Cardiac septum (tissue), 1 donor: ENCODE measurements at regions not wholly inside any gene's neighbourhood (a gene's known extent, or its start where the extent isn't known, plus 50 kb on each side); places are given as distances from the start of the nearest gene placed in this dataset.
"Not testable (repeated sequence)": the region's sequence is repeated elsewhere in the genome, so short reads cannot be mapped to it uniquely, and the experiment has no call there.

ENCODE experiments used
- DNase-seq: peaks from one replicate; pipeline ENCODE4 v3.0.0-alpha.2; 2020; ENCODE audit warnings: low spot score
- intact Hi-C: fragments of 100-400 bp; cut with DNase I; formaldehyde crosslinking; loops from one replicate; pipeline ENCODE4 v1.14.0; 2022
- donor health status: DM: no; HTN: no; CAD: no.

DNA sequence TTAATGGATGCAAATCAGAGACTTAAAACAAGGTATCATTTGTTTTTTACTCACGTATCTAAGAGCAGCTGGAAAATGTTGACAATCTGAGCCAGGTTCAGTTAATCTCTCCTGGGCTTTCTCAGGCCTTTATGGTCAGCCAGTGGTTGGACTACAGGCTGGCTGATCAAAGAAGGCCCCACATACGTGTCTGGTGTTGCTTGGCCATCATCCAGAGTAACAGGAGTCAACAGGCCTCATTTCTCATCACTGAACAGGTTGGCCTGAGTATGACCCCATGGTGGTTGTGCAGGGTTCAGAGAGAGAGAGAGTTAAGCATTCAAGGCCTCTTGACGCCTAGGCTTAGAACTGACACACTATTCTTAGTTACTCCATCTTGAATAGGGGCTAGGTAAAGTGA lies 97.0 kb upstream of the VLDLR start:
- intact Hi-C loops: no loop called here
- no peak for DNase-seq

- DNase-seq: no peak
- intact Hi-C loops: no loop called here
These were observed 96.4 kb upstream of the VLDLR start for GRCh38 chr9:2525147-2525546.

DNA sequence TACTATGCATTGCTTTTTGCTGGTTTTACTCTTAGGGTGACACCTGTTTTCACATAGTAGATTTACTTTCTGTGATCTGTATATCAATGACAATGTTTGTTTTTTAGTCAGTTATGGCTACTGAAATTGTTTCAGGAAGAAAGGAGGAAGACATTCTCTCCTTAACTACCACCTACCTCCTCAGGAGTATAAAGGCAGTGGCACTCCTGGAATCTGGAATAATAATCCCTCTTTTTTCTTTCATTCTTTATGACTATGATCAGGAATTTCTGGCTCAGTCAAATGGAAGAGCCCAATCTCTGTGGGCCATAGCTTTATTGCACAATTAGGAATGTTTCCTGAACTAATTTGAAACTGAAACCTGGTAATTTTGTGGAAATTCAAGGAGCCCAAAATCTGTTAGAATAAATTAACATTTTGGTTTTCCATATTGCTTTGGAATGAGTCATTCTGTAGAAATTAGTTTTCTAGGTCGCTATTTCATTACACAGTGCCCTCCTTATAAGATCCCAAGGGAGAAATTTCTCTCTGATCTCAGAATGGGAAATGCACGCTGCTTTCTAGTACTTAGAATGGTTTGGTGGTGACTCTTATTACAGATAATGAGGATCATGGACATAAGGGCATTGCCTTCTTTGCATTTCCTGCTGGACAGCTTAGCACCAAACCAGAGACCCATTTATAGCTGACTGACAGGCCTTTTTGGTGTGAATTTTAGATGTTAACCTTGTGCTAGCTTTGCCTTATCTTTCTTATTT lies 95.3 kb upstream of the VLDLR start:
- no peak for DNase-seq
- intact Hi-C loops: no loop called here

- DNase-seq: no peak
- intact Hi-C loops: no loop called here
These were observed 90.1 kb upstream of the VLDLR start for GRCh38 chr9:2531481-2531880.

GRCh38 chr9:2536511-2536910 lies 85.1 kb upstream of the VLDLR start:
- no peak for DNase-seq
- intact Hi-C loops: no loop called here

DNA sequence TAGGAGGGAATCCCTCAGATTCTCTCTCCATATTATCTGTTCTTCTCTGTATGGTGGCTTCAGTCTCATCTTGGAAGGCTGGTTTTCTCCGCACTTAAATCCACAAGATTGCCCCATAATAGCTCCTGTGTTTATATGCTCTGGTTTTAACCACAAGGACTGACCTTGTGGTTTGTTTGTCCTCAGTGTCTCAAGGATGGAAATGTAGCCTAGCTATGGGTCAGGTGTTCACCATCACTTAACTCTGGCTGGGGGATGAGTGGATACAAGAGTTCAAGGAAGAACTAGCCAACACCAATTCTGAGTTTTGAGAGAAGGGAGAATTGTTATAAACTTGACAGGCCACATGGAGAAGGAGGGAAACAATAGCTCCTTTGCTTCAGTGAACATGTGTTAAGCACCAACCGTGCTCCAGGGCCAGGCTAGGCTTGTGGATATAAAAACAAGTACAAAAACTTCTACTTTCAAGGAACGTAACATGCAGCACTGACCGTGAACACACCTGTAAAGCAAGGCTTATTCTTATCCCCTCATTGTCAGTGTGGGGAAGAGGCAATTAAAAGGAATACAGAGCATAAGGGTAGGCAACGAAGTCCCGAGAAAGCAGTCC lies 75.6 kb upstream of the VLDLR start:
- intact Hi-C loops: no loop called here
- no peak for DNase-seq

GRCh38 chr9:2555899-2556600 lies 65.5 kb upstream of the VLDLR start:
- intact Hi-C loops, DNase-seq: not testable (repeated sequence)

- intact Hi-C loops: no loop called here
- DNase-seq: no peak
These were observed 63.9 kb upstream of the VLDLR start for GRCh38 chr9:2557693-2558092.

GRCh38 chr9:2559192-2560152 lies 62.1 kb upstream of the VLDLR start:
- DNase-seq: peak; percentile 89
- intact Hi-C loops: loop anchor here (1.0 kb wide), 2 partner anchors 11 to 62 kb away; no protein-coding TSS in a partner anchor

GRCh38 chr9:2560180-2560579 lies 61.4 kb upstream of the VLDLR start:
- DNase-seq: no peak
- intact Hi-C loops: no loop called here

- DNase-seq: no peak
- intact Hi-C loops: no loop called here
These were observed 55.8 kb upstream of the VLDLR start for GRCh38 chr9:2565676-2566340.

DNA sequence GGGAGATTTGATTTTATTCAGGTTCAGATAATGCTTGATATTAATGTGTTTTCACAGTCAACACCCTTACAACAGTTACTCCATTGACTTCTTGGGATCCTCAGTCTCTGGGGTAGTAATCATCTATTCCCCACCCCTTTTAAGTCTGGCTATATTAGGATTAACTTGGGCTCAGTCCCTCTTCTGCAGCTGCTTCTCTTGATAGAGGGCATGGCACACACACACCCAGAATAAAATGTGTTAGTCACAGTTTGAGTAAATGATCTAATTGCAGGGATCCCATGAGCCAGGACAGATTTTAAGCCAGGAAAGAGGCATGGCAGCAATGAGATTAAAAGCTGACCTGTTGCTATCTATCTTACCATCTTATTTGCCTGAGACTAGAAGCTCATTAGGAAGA lies 53.7 kb upstream of the VLDLR start:
- no peak for DNase-seq
- intact Hi-C loops: no loop called here

GRCh38 chr9:2568689-2569088 lies 52.9 kb upstream of the VLDLR start:
- intact Hi-C loops: no loop called here
- DNase-seq: no peak

DNA sequence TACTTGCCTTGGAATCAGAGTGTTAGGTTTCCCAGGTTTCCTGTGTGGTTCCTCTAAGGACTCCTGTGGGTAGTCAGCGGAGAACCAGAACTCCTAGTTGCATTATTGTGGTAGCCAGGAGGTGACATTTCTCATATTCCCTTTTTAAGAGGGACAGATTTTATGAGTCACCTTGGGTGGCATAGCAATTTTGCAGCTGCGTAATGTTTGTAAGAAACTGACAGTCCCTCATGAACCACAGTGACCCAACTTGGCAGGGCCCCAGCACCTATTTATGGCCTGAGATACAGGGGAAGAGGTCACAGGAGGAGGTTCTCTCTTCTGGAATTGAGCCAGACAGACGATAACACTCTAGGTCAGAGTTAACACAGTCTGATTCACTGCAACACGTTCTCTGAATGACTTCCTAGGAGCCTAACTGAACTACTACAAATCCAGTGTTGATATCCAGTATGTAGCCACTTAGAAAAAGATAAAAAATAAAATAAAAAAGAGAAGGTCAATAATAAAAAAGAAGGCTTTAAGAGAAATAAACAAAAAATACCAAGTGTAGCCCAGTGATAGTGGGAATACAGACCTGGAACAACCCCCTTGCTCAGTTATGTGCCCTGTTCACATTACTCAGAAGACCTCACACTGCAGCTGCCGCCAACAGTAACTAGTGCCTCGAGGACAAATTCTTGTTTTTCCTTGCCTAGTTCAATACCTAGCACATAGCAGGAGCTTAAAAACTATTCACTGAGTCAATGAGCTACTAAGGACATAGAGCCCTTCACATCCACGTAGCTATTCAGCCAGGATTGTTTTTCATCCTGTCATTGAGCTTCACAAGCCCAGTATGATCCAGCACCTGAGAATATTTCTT lies 50.7 kb upstream of the VLDLR start:
- DNase-seq: peak; percentile 93
- intact Hi-C loops: loop anchor here (1.0 to 10.0 kb wide), 5 partner anchors 12 to 246 kb away; partner anchors contain the start of gene VLDLR
